GM12864 (cell line): ENCODE measurements at regions not wholly inside any gene's neighbourhood (a gene's known extent, or its start where the extent isn't known, plus 50 kb on each side); places are given as distances from the start of the nearest gene placed in this dataset.

Experiments used
- DNase-seq: peaks from one replicate; pipeline ENCODE4 v3.0.0-alpha.2; 2011; ENCODE audit warnings: low read depth
- H3K4me3 ChIP-seq: 2 replicates; pipeline ENCODE4 v1.5.1; 2011; ENCODE audit warnings: mild to moderate bottlenecking, low read depth, low read length, control low read depth
- TF ChIP-seq, protein P1 (sequence below): IDR thresholded peaks from 2 replicates; pipeline ENCODE4 v1.5.1; 2011; ENCODE audit warnings: low read depth, mild to moderate bottlenecking, moderate library complexity, low read length, control low read depth, inconsistent platforms; ENCODE audit errors: missing control alignments

DNA sequence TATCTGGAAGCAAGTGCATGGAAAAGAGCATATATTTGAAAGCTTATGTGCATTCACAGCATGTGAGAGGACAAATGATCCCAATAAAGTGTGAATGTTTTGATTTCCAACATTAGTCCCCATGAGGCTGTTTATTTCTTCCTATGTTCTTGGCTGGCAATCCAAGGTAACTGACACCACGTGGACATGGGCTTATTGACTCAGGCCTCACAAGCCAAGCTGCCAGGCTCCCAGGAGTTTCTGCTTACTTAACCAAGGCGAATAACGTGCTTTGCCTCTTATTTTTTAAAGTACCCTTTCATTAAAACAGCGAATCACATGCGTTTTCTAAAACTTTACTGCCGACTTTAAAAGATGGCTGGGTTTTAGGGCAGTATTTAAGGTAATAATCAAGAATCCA is 441.7 kb downstream of the FUT8 start:
- no peak for DNase-seq
- H3K4me3 ChIP-seq: no peak overlapping the region
- TF ChIP-seq, protein P1, sequence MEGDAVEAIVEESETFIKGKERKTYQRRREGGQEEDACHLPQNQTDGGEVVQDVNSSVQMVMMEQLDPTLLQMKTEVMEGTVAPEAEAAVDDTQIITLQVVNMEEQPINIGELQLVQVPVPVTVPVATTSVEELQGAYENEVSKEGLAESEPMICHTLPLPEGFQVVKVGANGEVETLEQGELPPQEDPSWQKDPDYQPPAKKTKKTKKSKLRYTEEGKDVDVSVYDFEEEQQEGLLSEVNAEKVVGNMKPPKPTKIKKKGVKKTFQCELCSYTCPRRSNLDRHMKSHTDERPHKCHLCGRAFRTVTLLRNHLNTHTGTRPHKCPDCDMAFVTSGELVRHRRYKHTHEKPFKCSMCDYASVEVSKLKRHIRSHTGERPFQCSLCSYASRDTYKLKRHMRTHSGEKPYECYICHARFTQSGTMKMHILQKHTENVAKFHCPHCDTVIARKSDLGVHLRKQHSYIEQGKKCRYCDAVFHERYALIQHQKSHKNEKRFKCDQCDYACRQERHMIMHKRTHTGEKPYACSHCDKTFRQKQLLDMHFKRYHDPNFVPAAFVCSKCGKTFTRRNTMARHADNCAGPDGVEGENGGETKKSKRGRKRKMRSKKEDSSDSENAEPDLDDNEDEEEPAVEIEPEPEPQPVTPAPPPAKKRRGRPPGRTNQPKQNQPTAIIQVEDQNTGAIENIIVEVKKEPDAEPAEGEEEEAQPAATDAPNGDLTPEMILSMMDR: no peak

DNA sequence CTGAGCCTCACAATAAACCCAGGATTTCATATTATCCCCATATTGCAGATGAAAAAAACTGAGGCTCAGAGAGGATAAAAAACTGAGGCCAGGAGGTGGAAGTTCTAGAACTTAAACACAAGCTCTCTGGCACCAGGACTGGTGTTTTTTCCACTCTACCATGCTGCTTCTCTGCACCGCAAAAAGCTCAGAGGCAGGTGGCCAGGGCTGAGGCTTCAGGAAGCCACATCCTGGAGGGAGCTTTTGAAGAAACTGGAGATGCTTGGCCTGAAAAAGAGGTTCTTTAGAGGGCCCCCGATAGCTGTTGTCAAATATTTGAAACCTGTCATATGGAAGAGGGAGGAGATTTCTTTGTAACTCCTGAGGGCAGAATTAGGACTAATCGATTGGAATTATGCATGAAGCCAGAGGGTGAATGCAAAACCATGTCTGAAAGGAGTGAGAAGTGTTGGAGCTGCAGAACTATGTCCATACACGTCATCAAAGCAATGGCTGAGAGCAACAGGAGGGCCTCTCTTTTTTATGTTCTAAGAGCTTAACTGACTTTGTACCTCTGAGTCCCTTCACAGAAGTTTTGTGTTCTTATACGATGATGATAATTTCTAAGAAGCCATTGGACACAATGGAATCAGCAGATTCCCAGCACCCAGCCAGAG is 448.6 kb downstream of the FUT8 start:
- no peak for DNase-seq
- no peak overlapping the region for H3K4me3 ChIP-seq
- TF ChIP-seq, protein P1: no peak

DNA sequence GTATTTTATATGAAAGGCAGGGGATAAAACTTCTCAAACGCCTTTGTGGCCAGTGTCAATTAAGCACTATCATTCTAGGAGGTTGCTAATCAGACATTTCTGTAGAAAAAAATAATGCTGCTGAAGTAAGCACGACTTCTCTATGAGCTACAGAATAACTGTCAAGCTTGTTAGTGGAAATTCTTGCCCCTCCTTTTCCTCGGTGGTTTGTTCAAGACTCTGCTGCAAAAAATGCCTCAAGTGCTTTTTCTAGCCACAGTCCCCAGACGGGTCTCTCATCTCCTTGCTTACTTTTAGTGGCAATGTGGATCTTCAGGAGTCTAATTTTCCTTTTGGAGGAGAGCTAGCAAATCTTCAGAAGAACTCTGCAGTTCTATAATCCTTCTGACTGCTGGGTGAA is 452.0 kb downstream of the FUT8 start:
- no peak overlapping the region for H3K4me3 ChIP-seq
- DNase-seq: no peak
- TF ChIP-seq, protein P1: no peak

DNA sequence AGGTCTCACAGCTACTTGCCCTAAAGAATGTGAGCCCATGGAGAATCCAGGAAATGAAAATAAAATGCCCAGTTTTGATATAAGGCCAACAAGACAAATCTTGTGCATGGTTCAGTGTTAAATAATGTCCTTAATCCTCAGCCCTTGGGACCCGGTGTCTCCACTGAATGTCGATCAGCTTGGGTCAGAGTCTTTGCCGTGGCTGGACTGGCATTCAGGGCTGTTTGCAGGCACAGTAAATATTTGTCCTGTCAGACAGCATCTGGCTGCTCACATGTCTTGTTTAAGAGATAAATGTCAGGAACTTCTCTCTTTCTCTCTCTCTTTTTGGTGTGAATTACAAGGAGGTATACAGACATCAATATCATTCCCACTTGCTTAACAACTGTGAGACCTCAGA is 452.5 kb downstream of the FUT8 start:
- DNase-seq: no peak
- TF ChIP-seq, protein P1: no peak
- H3K4me3 ChIP-seq: no peak overlapping the region

DNA sequence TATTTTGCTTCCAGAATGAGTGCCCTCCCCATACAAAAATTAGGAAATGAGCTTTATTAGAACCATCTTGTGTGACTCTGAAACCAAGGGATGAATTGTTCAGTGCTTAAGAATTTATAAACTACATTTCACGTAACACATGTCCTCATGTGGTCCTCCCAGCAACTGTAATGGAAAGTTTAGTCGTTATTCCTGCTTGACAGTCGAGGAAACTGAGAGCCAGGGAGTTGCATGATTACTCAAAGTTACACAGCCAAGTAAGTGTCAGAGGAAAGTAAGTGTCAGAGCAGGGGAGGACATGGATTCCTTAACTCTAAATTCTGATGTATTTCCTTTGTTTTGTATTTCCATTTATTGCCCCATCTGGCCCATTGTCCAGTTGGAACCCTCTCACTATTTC is 453.9 kb downstream of the FUT8 start:
- H3K4me3 ChIP-seq: no peak overlapping the region
- TF ChIP-seq, protein P1: no peak
- DNase-seq: no peak

DNA sequence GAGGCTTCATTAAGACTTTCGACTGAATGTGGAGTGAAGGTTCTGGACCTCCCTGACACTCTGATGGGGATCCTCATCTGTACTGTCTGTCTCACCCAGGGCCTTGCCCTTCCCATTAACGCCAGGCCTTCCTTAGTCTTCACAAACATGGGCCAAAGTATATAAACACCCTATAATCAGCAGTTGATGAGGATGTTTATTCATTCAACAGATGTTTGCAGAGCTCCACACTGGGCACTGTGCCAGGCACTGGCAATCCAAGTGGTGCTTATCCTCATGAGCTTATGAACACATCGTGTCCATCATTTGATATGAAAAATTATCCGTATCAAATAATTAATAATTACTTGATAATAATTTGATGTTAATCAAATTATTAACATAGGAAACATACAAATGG is 454.4 kb downstream of the FUT8 start:
- DNase-seq: no peak
- TF ChIP-seq, protein P1: no peak
- H3K4me3 ChIP-seq: no peak overlapping the region

DNA sequence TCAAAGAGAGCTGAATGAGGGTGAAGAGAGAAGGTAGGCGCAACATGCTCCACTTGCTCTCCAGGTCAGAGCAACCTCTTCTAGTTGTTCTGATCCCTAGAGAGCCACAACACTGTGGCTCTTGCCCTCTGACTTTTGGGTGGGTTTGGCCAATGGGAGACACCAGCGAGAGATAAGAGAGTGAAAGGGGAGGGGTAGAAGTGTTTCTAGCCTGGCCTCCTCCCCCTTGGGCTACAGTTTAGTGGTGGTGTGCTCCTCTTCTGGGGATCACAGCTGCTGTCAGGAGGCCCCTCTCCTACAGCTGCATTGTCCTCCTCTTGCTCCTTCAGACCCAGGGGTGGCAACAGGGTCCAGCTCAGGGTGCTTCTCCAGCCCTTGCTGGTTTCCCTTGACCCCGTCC is 454.8 kb downstream of the FUT8 start:
- H3K4me3 ChIP-seq: no peak overlapping the region
- TF ChIP-seq, protein P1: no peak
- DNase-seq: no peak
